RWPE1 (cell line): ENCODE measurements at regions not wholly inside any gene's neighbourhood (a gene's known extent, or its start where the extent isn't known, plus 50 kb on each side); places are given as distances from the start of the nearest gene placed in this dataset.

Source experiments
- CTCF ChIA-PET: fragments of 350-600 bp; sonication (Branson Sonifier 250); formaldehyde crosslinking; extraction: SDS; loops from one replicate; lab custom pipeline; 2021; lab: Yijun Ruan, JAX
- POLR2A ChIA-PET: fragments of 400-600 bp; formaldehyde crosslinking; extraction: SDS; loops from one replicate; lab custom pipeline; 2020; ENCODE audit warnings: antibody characterized with exemption; ENCODE audit not compliant: low non-redundant PET; lab: Yijun Ruan, JAX
- DNase-seq: peaks from one replicate; pipeline ENCODE4 v3.0.0; 2012; ENCODE audit warnings: low spot score
- H3K27ac ChIP-seq: fragments of 450-650 bp; 2 replicates; pipeline ENCODE4 v1.5.1; 2017
- TF ChIP-seq, protein P1 (sequence below): fragments of 450-650 bp; conservative IDR thresholded peaks from 2 replicates; pipeline ENCODE4 v1.5.1; 2017; ENCODE audit warnings: low read depth, mild to moderate bottlenecking

DNA sequence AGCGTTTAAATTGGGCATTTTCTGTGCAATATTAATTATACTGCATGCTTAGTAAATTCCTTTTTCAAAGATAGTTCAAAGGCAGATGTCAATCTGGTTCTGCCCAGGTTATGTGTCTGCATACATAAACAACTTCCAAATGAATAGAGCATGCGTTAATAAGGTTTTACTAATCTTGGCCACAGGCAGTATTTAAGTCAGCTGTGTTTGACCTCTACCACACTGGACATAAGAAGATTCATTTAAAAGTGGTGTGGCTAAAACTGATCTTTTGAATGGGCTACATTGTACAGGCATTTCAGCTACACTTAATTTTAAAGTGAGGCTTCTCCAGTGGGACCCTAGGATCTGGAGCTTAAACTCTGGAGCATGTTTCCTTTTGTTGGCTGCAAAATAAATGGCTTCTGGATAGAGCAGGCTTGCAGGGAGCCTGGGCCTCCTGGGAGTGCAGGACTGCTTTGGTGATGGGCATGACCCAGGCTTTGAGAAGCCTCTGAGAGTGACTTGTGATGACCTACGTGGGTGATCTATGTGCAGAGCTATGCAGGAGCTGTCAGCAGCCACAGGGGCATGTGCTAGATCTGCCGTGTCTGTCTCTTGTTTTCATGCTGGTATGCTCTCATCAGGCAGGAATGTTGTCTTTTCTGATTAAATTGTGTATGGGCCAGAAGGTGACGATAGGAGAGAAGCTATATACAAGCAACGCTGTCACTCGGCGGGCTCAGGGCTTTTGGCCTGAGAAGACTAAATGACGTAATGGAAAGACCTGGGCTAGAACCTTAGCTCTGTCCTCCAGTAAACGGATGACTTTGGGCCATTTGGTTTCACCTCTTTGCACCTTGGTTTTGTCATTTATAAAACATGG lies 331.2 kb downstream of the QKI start:
- TF ChIP-seq, protein P1, sequence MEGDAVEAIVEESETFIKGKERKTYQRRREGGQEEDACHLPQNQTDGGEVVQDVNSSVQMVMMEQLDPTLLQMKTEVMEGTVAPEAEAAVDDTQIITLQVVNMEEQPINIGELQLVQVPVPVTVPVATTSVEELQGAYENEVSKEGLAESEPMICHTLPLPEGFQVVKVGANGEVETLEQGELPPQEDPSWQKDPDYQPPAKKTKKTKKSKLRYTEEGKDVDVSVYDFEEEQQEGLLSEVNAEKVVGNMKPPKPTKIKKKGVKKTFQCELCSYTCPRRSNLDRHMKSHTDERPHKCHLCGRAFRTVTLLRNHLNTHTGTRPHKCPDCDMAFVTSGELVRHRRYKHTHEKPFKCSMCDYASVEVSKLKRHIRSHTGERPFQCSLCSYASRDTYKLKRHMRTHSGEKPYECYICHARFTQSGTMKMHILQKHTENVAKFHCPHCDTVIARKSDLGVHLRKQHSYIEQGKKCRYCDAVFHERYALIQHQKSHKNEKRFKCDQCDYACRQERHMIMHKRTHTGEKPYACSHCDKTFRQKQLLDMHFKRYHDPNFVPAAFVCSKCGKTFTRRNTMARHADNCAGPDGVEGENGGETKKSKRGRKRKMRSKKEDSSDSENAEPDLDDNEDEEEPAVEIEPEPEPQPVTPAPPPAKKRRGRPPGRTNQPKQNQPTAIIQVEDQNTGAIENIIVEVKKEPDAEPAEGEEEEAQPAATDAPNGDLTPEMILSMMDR: no peak
- peak overlapping the region; percentile 54; the same call in 1 of the 2 replicates for H3K27ac ChIP-seq
- POLR2A ChIA-PET: interaction anchor here (0.6 kb wide), 1 partner anchor 81 kb away, joined by 3 read pairs; no protein-coding TSS in a partner anchor
- CTCF ChIA-PET: interaction anchor here (0.6 to 1.0 kb wide), 4 partner anchors 11 to 1486 kb away, joined by 3 to 6 read pairs (median 3); no protein-coding TSS in a partner anchor
- DNase-seq: peak; percentile 93

DNA sequence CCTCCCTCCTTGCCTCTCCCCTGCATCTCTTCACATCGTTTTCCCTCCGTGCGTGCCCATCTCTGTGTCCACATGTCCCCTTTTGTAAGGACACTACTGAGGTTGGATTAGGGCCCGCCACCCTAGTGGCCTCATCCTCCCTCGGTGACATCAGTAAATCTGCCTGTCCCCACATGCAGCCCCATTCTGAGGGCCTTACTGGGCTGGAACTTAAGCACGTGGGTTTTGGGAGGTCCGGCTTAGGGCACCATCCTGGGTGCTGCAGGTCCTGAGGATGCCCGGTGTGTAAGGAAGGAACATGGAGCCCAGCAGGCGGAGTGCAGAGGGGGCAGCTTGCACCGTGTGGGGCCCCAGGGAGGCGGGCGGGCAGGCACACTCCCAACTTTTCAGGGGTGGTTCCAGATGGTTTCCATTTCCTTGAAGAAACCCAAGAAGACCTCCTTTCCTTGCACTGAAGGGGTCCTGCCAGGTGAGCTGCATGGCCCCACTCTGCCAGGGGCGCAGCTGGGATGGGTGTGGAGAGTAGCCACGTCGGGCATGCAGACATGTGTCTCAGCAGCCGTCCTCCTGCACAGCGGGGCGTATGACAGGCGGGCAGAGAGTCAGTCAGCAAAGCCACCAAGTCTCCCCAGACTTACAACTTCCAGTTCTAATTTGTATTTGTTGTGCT lies 329.9 kb downstream of the QKI start:
- H3K27ac ChIP-seq: no peak overlapping the region
- ChIA-PET POLR2A (no interaction called here), CTCF (interaction anchor here (0.6 kb wide), 1 partner anchor 33 kb away, joined by 3 read pairs; no protein-coding TSS in a partner anchor)
- TF ChIP-seq, protein P1: no peak
- DNase-seq: no peak

DNA sequence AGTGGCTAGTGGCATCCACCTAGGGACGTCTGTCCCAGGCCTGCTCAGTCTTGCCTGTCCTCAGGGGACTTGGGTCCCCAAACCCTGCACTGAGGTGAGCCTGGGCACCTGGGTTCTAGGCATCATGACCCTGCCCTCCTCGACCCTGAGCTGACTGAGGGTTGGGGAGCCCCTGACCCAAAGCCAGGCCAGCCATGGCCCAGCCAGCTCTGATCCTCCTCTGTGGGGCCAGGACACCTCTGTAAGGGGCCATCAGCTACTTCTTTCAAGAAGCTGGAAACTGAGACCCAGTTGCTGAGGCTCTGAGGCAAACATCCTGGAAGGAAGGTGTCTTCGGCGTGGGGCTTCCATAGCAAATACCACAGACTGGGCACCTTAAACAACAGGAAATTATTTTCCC lies 329.3 kb downstream of the QKI start:
- POLR2A ChIA-PET: no interaction called here
- DNase-seq: no peak
- CTCF ChIA-PET: interaction anchor here (0.6 kb wide), 1 partner anchor 34 kb away, joined by 3 read pairs; no protein-coding TSS in a partner anchor
- TF ChIP-seq, protein P1: no peak
- H3K27ac ChIP-seq: no peak overlapping the region

DNA sequence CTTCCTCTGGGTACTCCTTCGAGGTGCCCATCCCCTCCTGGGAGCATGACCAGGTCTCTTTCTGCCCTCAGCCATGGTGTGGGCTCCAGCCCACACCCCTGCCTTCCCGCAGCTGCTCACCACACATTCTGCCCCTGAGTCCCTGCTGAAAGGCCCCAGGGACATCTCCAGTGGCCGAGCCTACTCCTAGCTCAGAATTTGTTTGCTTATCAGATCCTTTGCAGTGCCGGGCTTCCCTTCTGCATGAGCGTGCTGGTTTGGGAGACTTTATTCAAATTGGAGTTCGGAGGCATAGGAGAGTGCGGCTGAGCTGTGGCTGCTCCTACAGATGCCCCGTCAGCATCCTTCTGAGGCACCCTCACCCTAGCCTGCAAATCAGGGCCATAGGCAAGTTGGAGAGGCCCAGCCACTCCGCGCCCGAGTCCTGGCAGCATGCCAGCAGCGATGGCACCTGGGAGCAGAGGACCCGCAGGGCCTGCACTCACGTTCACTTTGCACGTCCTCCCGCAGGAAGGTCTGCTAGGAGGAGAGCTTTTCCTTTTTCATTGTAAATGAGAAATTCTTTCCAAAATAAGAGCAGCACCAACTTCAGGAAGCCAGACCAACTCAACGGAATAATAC lies 327.3 kb downstream of the QKI start:
- DNase-seq: no peak
- TF ChIP-seq, protein P1: no peak
- ChIA-PET CTCF (interaction anchor here (0.6 kb wide), 1 partner anchor 166 kb away, joined by 3 read pairs; no protein-coding TSS in a partner anchor), POLR2A (no interaction called here)
- no peak overlapping the region for H3K27ac ChIP-seq

DNA sequence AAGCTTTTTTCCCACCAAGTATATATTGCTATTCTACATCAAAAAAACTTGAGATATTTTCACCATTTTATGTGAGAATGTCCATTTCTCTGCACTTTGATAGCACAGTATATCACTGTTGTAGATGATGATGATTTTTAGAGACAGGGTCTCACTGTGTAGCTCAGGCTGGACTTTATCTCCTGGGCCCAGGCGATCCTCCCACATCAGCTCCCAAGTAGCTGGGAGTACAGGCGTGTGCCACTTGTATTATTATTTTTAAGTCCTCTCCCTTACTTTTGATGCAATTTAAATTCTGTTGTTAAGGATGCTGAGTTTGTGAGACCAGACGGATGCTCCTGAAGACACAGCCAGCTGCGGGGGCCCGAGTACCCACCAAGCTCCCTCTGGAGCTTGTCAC lies 326.8 kb downstream of the QKI start:
- CTCF ChIA-PET: interaction anchor here (0.6 kb wide), 1 partner anchor 165 kb away, joined by 3 read pairs; no protein-coding TSS in a partner anchor
- no peak for DNase-seq
- TF ChIP-seq, protein P1: no peak
- no peak overlapping the region for H3K27ac ChIP-seq
- POLR2A ChIA-PET: no interaction called here

DNA sequence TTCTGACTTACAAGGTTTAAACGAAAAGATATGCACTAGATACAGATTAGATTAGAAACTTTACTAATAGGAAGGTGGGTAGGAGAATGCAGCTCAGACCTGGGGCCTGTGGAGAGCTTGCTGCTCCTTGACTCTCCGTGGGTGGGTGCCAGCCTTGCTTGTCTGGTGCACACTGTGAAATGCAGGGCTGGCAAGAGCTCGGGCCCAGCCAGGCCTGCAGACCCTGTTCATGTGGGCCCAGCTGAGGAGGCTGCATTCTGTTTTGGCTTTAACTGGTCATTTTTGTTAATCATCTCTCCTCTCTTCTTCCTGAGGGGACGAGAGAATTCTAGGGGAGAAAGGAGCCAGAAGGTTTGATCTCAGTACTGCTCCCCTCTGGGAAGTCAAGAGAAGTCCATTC lies 325.4 kb downstream of the QKI start:
- DNase-seq: no peak
- TF ChIP-seq, protein P1: no peak
- ChIA-PET CTCF (no interaction called here), POLR2A (no interaction called here)
- H3K27ac ChIP-seq: no peak overlapping the region
